KBM-7 (cell line): ENCODE measurements at regions not wholly inside any gene's neighbourhood (a gene's known extent, or its start where the extent isn't known, plus 50 kb on each side); places are given as distances from the start of the nearest gene placed in this dataset.

ENCODE experiments used
- DNase-seq: peaks from one replicate; pipeline ENCODE4 v3.0.0-alpha.2; 2015
- in situ Hi-C: fragments of 300-500 bp; cut with MboI; formaldehyde crosslinking; loops from 2 replicates; pipeline ENCODE4 v1.14.3; 2020; ENCODE audit warnings: low sequenced_read_pairs, low pct_unique_long_range_greater_than_20kb, mixed read lengths

GRCh38 chr10:42962110-42962901, 114.6 kb upstream of the RET start:
- DNase-seq, result no peak
- in situ Hi-C loops, result no loop called here

- in situ Hi-C loops, result no loop called here
Measured at GRCh38 chr10:42962902-42963231, 114.0 kb upstream of the RET start.

GRCh38 chr10:42963312-42963711, 113.6 kb upstream of the RET start:
- DNase-seq, result peak; percentile 79
- in situ Hi-C loops, result no loop called here

More at GRCh38 chr10:42962902-42963231, 114.0 kb upstream of the RET start:
- no peak for DNase-seq

GRCh38 chr10:42969147-42969546, 107.7 kb upstream of the RET start:
- no peak for DNase-seq
- in situ Hi-C loops, result no loop called here

- in situ Hi-C loops, result no loop called here
- DNase-seq, result no peak
Measured at GRCh38 chr10:42969909-42970308, 107.0 kb upstream of the RET start.

GRCh38 chr10:42970451-42971250, 106.2 kb upstream of the RET start:
- in situ Hi-C loops, result no loop called here
- no peak for DNase-seq

GRCh38 chr10:42971251-42971599, 105.6 kb upstream of the RET start:
- in situ Hi-C loops, result no loop called here

GRCh38 chr10:42972946-42973345, 103.9 kb upstream of the RET start:
- in situ Hi-C loops, result no loop called here
- DNase-seq, result no peak

More at GRCh38 chr10:42971251-42971599, 105.6 kb upstream of the RET start:
- DNase-seq, result no peak

- DNase-seq, result no peak
- in situ Hi-C loops, result no loop called here
Measured at GRCh38 chr10:42973411-42973810, 103.5 kb upstream of the RET start.

GRCh38 chr10:42973870-42974692, 102.8 kb upstream of the RET start:
- in situ Hi-C loops, result no loop called here
- no peak for DNase-seq

- in situ Hi-C loops, result no loop called here
- no peak for DNase-seq
Measured at GRCh38 chr10:42974693-42975002, 102.2 kb upstream of the RET start.

GRCh38 chr10:42975005-42975493, 101.8 kb upstream of the RET start:
- DNase-seq, result no peak
- in situ Hi-C loops, result no loop called here

- in situ Hi-C loops, result no loop called here
- no peak for DNase-seq
Measured at GRCh38 chr10:42975558-42976340, 101.1 kb upstream of the RET start.

GRCh38 chr10:42976351-42977031, 100.4 kb upstream of the RET start:
- DNase-seq, result no peak
- in situ Hi-C loops, result no loop called here

GRCh38 chr10:42977032-42977416, 99.8 kb upstream of the RET start:
- no peak for DNase-seq
- in situ Hi-C loops, result no loop called here

GRCh38 chr10:42979181-42979580, 97.7 kb upstream of the RET start:
- DNase-seq, result no peak
- in situ Hi-C loops, result no loop called here

- in situ Hi-C loops, result no loop called here
- DNase-seq, result no peak
Measured at GRCh38 chr10:42979721-42980467, 97.0 kb upstream of the RET start.
